Transverse colon (tissue), 3 donors: ENCODE measurements at regions not wholly inside any gene's neighbourhood (a gene's known extent, or its start where the extent isn't known, plus 50 kb on each side); places are given as distances from the start of the nearest gene placed in this dataset.

Experiments
- CTCF ChIP-seq, 5 experiments: fragments of 200-600 bp in 3 of 5; fragments of 450-650 bp in 2 of 5; sonication (generic) in 3 of 5; IDR thresholded peaks; 1 replicate in 2 of 5; 2 replicates in 3 of 5; pipeline ENCODE4 v1.5.1; 2016 to 2017; ENCODE audit warnings: antibody characterized with exemption in 5 of 5, inconsistent platforms in 3 of 5, mild to moderate bottlenecking in 2 of 5, moderate library complexity in 1 of 5
- POLR2A ChIP-seq: fragments of 450-650 bp; IDR thresholded peaks from one replicate; pipeline ENCODE4 v1.6.1; 2016; ENCODE audit warnings: antibody characterized with exemption, mild to moderate bottlenecking, moderate library complexity

GRCh38 chr15:60083318-60083717, 79.2 kb downstream of the FOXB1 start:
- TF ChIP-seq CTCF (IDR thresholded peaks at IDR 0.05) (no peak), POLR2A (no peak)
